Activated T-cell treated with anti-CD3 and anti-CD28 coated beads, Interleukin-2, amount 50 U/mL, for 24 hours (primary cell): ENCODE measurements at regions not wholly inside any gene's neighbourhood (a gene's known extent, or its start where the extent isn't known, plus 50 kb on each side); places are given as distances from the start of the nearest gene placed in this dataset.

Experiments
- DNase-seq: peaks from one replicate; pipeline ENCODE4 v3.0.0-alpha.2; 2020
- H3K27ac Mint-ChIP-seq: 2 replicates; pipeline ENCODE4 v1.8.0; 2020; ENCODE audit warnings: mild to moderate bottlenecking, mixed read lengths
- H3K27me3 Mint-ChIP-seq: 2 replicates; pipeline ENCODE4 v1.8.0; 2020; ENCODE audit warnings: mixed read lengths
- H3K36me3 Mint-ChIP-seq: 2 replicates; pipeline ENCODE4 v1.8.0; 2020; ENCODE audit warnings: low read depth, mixed read lengths
- H3K4me1 Mint-ChIP-seq: 2 replicates; pipeline ENCODE4 v1.8.0; 2020; ENCODE audit warnings: low read depth, mixed read lengths
- H3K4me3 Mint-ChIP-seq: 2 replicates; pipeline ENCODE4 v1.8.0; 2020; ENCODE audit warnings: mild to moderate bottlenecking, moderate library complexity, mixed read lengths
- H3K9me3 Mint-ChIP-seq: 2 replicates; pipeline ENCODE4 v1.8.0; 2020; ENCODE audit warnings: mixed read lengths

DNA sequence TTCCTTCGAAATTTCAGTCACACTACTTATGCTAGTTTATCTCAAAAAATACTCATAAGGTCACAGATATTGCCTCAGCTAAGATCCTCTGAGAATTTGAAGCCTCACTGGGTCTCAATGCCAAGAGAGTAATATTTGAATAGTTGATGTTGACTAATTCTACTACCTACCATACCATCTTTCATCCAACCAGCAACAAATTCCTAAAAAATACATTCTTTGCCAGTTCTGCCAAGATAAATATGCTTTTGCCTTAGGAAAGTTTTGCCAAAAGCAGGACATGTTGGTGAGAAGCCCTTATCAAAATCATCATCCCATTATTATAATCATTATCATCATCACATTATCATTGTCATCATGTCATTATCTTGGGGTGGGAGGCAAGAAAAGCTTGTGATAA, 544.6 kb upstream of the ZEB2 start:
- no peaks in the 10 kb centered on the region for H3K36me3 Mint-ChIP-seq
- H3K4me1 Mint-ChIP-seq, result no peaks in the 10 kb centered on the region
- no peak for DNase-seq
- H3K4me3 Mint-ChIP-seq, result no peak overlapping the region
- H3K9me3 Mint-ChIP-seq, result no peaks in the 10 kb centered on the region
- no peak overlapping the region for H3K27ac Mint-ChIP-seq
- H3K27me3 Mint-ChIP-seq, result no peaks in the 10 kb centered on the region

DNA sequence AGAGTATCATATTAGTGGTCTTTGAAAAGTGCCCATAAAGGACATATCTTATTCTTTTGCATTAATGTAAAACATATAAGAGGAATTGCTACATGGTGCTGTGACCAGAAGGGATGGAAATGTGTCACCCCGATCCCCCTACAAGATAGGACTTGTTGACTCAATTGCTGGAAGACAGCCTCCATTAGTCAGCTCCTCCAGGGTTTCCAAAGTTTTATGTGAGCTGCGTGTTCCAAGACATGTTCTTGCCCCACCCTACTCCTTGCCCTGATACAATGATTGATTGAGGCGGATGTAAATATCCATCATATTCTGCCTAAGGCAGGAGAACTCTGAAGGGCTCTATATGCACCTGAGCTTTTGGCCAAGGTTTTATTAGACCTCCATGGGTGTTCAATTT, 541.0 kb upstream of the ZEB2 start:
- Mint-ChIP-seq H3K27ac (no peak overlapping the region), H3K4me1 (no peaks in the 10 kb centered on the region), H3K9me3 (no peaks in the 10 kb centered on the region), H3K4me3 (no peak overlapping the region), H3K36me3 (no peaks in the 10 kb centered on the region), H3K27me3 (no peaks in the 10 kb centered on the region)
- no peak for DNase-seq

DNA sequence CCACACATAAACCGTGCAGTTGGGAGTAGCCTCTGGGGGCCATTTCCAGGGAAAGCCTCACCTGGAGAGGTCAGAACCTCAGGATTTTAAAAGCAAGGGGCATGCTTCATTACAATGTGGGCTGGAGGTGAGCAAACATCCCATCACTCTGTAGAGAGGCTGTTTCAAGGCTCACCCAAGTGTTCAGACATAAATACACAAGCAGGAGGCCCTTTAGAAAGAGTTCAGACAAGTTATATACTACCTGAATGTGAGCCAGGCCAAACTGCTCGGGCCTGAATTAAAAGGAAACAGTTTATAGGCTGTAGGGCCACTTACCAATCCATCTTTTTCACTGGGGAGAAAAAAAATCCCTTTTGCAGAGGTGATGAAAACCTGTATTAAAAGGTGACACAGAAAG, 540.0 kb upstream of the ZEB2 start:
- Mint-ChIP-seq H3K36me3 (no peaks in the 10 kb centered on the region), H3K27me3 (no peaks in the 10 kb centered on the region), H3K27ac (no peak overlapping the region), H3K4me1 (no peaks in the 10 kb centered on the region), H3K4me3 (no peak overlapping the region), H3K9me3 (no peaks in the 10 kb centered on the region)
- no peak for DNase-seq

DNA sequence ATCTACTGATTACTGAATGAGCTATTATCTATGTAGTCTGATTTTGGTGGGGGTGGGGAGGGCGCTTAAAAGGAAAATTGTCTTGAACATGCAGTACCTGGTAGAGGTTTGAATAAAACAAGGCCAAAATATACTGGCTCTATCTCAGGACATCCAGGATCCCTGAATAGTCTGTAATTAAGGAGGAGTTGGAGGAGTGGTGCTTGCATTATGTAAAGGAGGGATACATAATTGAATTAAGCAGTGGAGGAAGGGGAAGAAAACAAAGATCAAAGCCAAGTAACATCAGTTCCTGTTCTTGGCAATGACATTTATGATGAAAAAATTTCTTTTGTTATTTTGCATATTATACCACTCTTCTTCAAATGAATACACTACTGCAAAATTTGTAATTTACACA, 539.4 kb upstream of the ZEB2 start:
- Mint-ChIP-seq H3K27me3 (no peaks in the 10 kb centered on the region), H3K27ac (no peak overlapping the region), H3K4me3 (no peak overlapping the region), H3K9me3 (no peaks in the 10 kb centered on the region), H3K36me3 (no peaks in the 10 kb centered on the region), H3K4me1 (no peaks in the 10 kb centered on the region)
- no peak for DNase-seq

DNA sequence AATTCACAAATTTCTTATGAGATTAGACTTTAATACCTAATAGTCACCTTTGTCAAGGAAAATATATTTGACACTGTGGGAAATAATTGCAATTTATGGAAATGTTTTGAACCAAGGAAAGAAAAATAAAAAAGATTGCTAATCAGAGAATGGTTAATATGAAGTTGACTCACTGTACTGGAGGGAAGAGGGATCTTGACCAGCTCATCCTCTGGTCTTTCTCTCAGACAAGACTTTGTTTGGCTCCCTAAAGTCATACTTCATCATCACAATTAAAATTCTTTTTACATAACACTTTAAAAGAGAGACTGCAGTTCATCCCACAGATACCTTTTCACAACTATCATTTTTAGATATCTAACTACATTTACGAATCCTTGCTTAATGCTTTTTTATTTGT, 538.5 kb upstream of the ZEB2 start:
- no peak for DNase-seq
- H3K4me3 Mint-ChIP-seq, result no peak overlapping the region
- no peaks in the 10 kb centered on the region for H3K9me3 Mint-ChIP-seq
- no peaks in the 10 kb centered on the region for H3K36me3 Mint-ChIP-seq
- H3K27ac Mint-ChIP-seq, result no peak overlapping the region
- H3K4me1 Mint-ChIP-seq, result no peaks in the 10 kb centered on the region
- no peaks in the 10 kb centered on the region for H3K27me3 Mint-ChIP-seq

DNA sequence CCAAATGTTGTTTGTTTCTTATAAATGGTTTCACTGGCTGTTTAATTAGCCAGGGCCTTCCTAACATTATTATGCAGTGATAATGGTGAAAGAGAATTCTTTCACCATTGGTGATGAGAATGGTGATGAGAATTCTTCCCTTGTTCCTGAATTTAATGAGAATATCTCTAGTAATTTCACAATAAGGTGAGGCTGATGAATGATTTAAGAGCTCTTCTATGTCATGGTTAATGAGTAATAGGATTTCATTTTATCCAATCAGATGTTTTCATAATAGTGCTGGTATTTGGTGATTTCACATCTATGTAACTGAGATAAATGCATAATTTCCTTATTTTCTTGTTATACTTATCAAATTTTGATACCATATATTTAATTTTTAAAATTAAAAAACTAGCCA, 535.7 kb upstream of the ZEB2 start:
- Mint-ChIP-seq H3K27ac (no peak overlapping the region), H3K27me3 (no peaks in the 10 kb centered on the region), H3K4me1 (no peaks in the 10 kb centered on the region), H3K36me3 (no peaks in the 10 kb centered on the region), H3K9me3 (no peaks in the 10 kb centered on the region), H3K4me3 (no peak overlapping the region)
- DNase-seq, result no peak

DNA sequence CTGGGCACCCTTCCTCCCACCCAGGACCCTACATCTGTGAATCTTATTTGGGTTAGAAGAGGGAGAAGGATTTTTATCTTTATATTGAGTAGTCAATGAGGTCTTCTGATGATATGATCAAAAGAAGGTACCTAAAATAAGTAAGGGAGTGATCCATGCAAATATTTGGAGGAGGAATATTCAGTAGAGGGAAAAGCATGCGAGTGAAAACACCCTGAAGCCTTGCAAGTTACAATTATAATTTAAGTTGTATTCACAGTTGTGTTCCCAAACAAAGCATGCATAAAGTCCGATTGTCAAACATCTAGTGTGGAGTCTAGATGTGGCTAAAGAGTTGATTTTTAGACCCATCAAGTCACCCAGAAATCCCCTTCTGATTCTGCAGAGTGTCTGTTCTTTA, 530.2 kb upstream of the ZEB2 start:
- no peaks in the 10 kb centered on the region for H3K9me3 Mint-ChIP-seq
- no peak overlapping the region for H3K27ac Mint-ChIP-seq
- no peak overlapping the region for H3K4me3 Mint-ChIP-seq
- no peaks in the 10 kb centered on the region for H3K4me1 Mint-ChIP-seq
- H3K27me3 Mint-ChIP-seq, result no peaks in the 10 kb centered on the region
- DNase-seq, result no peak
- no peaks in the 10 kb centered on the region for H3K36me3 Mint-ChIP-seq

DNA sequence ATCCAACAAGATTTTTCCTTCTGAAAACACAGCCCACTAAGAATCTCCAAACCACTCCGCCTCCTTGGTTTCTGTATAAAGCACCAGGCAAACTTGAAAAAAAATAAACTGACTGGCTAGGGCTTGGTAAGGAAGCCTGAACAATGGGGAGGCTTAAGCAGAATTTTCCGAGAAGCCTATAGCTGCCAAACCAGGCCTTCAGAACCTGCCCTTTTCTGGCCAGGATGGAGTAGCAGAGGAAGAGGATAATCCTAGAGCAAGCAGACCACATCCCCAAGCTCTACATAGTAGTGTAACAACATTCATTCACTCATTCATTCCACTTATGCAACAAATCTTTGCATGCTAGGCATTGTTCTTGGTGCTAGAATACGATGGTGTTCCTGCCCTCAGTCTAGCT, 529.6 kb upstream of the ZEB2 start:
- Mint-ChIP-seq H3K27me3 (no peaks in the 10 kb centered on the region), H3K27ac (no peak overlapping the region), H3K4me3 (no peak overlapping the region), H3K9me3 (no peaks in the 10 kb centered on the region), H3K4me1 (no peaks in the 10 kb centered on the region), H3K36me3 (no peaks in the 10 kb centered on the region)
- DNase-seq, result no peak

DNA sequence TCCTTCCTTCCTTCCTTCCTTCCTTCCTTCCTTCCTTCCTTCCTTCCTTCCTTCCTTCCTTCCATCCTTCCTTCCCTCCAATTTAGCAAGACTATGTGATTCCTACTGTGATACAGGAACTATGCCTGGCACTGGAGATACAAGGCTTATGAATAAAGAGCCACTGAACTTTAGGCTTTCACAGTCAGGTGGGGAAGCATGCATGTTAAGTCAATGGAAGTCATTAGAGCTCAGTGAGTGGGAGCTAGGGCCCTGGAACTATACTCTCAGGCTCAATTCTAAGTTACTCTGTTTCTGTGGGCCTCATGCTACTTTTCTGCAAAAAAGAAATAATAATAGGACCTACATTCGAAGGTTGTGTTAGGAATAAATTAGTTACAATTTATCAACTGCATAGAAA, 527.6 kb upstream of the ZEB2 start:
- no peak overlapping the region for H3K27ac Mint-ChIP-seq
- no peaks in the 10 kb centered on the region for H3K9me3 Mint-ChIP-seq
- no peaks in the 10 kb centered on the region for H3K27me3 Mint-ChIP-seq
- H3K36me3 Mint-ChIP-seq, result no peaks in the 10 kb centered on the region
- no peak overlapping the region for H3K4me3 Mint-ChIP-seq
- H3K4me1 Mint-ChIP-seq, result no peaks in the 10 kb centered on the region
- no peak for DNase-seq

DNA sequence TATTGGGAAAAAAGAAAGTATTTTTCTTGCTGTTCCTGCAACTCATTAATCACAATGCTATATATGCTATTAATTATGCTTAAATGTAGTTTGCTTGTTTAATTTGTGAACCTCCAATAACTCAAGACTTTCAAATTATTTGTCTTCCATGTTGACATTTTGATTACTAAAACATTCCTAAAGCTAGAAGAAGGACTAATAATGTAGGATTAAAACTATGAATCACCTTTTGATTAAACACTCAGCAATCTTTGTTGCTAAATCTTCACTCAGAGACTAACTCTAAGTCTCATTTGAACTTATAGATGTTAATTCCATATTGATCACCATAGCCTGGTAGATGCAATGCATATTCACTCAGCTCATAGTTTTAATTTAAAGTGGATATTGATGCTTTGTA, 524.6 kb upstream of the ZEB2 start:
- Mint-ChIP-seq H3K27me3 (no peaks in the 10 kb centered on the region), H3K4me1 (no peaks in the 10 kb centered on the region), H3K4me3 (no peak overlapping the region), H3K36me3 (no peaks in the 10 kb centered on the region), H3K9me3 (no peaks in the 10 kb centered on the region), H3K27ac (no peak overlapping the region)
- no peak for DNase-seq

DNA sequence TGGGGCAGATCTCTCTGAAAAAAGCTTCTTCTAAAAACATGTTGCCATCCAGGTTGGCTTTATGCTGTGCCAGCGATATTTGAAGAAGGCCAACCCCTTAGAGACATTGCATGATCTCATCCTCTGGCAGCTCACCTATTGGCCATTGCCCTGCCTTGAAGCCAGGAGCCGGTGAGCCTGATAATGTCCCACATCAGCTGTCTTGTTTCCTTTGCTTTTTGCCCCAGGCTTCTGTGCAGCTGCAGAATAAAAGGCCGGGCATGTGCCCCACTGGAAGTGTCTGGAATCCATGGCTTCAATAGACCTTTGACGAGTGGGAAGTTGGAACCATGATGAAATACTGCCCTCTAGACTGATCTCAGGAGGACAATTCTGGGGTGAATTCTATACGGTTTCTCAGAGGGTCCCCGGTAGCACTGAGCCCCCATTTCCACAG, 523.5 kb upstream of the ZEB2 start:
- H3K4me1 Mint-ChIP-seq, result no peaks in the 10 kb centered on the region
- H3K27ac Mint-ChIP-seq, result no peak overlapping the region
- no peak for DNase-seq
- no peaks in the 10 kb centered on the region for H3K36me3 Mint-ChIP-seq
- H3K4me3 Mint-ChIP-seq, result no peak overlapping the region
- H3K27me3 Mint-ChIP-seq, result no peaks in the 10 kb centered on the region
- H3K9me3 Mint-ChIP-seq, result no peaks in the 10 kb centered on the region

DNA sequence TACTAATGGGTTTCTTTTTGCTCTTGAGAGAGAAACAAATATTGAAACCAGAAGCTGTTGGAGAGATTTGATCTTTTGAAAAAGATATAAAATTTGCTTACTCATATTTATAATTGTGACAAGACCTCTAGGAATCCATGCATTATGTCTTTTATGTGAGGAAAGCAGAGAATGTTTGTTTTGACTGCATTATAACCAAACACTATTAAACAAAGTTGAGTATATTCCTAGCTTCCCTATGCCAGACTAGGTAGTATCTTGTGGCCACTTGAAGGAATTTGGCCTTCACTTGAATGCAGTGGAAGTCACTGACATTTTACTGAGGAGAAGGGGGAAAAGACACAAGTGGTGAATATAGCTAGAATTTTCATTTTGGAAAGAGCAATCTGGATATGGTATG, 521.8 kb upstream of the ZEB2 start:
- Mint-ChIP-seq H3K4me3 (no peak overlapping the region), H3K27ac (no peak overlapping the region), H3K9me3 (no peaks in the 10 kb centered on the region), H3K27me3 (no peaks in the 10 kb centered on the region), H3K4me1 (no peaks in the 10 kb centered on the region), H3K36me3 (no peaks in the 10 kb centered on the region)
- no peak for DNase-seq

DNA sequence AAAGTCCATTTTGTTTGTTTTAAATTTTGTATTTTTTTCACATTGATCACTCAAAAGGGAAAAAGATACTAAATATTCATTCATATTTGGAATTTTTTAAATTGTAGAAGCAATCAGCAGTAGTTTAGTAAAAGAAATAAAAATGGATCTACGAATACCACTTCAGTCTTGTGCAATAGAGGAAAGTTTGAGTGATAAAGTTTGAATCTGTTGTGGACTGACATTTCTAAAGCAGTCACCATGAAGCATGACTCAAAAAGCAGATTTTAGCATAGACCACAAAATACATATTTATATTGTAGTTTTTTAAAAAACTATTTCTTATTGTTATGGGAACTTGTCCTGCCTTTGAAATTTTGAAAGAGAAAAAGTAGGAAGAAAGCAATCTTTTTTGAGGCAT, 520.5 kb upstream of the ZEB2 start:
- H3K4me3 Mint-ChIP-seq, result no peak overlapping the region
- H3K36me3 Mint-ChIP-seq, result no peaks in the 10 kb centered on the region
- H3K4me1 Mint-ChIP-seq, result no peaks in the 10 kb centered on the region
- H3K27ac Mint-ChIP-seq, result no peak overlapping the region
- H3K27me3 Mint-ChIP-seq, result no peaks in the 10 kb centered on the region
- no peaks in the 10 kb centered on the region for H3K9me3 Mint-ChIP-seq
- no peak for DNase-seq

DNA sequence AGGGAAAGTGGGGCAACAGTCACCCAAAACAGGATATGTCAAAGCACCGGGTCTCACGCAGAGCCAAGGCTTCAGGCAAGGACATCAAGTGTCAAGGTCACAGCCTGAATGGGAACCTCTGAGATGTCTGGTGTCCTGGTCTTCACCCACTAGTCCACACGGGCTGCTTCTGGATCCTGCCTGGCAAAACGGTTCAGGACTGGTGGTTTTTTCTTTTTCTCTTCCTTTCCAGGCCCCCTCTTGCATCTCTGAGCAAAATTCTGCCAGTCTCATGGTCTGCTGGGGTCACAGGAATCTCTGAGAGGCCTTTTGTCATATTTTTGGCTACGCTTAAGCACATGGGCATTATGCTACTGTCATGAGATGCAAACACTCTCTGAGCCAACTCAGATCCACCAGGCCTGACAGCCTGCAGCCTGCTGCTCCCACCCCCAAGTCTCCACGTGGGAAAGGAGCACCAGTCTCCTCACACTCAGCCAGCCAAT, 518.2 kb upstream of the ZEB2 start:
- no peaks in the 10 kb centered on the region for H3K4me1 Mint-ChIP-seq
- H3K9me3 Mint-ChIP-seq, result no peaks in the 10 kb centered on the region
- H3K36me3 Mint-ChIP-seq, result no peaks in the 10 kb centered on the region
- no peaks in the 10 kb centered on the region for H3K27me3 Mint-ChIP-seq
- H3K27ac Mint-ChIP-seq, result no peak overlapping the region
- no peak for DNase-seq
- no peak overlapping the region for H3K4me3 Mint-ChIP-seq

DNA sequence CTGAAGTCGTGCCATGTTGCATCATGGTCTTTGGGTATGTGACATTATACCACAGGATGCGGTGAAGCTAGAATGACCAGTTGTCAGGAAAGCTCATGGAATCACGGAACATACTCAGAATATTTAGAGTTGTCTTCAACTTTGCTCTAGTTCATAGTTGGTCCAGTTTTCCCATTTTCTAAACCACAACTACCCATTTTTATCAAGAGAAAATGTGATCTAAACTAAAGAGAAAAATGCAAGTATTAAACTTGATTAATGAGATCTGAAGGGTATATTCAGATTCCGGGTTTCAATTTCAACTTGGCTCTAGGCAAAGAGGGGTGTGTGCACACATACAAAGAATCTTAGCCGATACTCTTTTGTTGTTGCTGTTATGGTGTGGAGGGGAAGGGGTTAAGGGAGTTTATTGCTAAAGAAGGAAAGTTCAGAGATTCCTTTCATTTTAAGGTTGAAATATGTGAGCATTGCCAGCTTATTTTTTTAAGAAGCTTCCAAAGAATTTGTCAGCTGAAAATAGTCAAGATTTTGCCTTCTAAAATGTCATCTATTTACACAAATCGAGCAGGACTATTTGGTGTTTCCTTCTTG, 516.6 kb upstream of the ZEB2 start:
- DNase-seq, result no peak
- Mint-ChIP-seq H3K36me3 (no peaks in the 10 kb centered on the region), H3K4me1 (no peaks in the 10 kb centered on the region), H3K9me3 (no peaks in the 10 kb centered on the region), H3K27me3 (no peaks in the 10 kb centered on the region), H3K4me3 (no peak overlapping the region), H3K27ac (no peak overlapping the region)

DNA sequence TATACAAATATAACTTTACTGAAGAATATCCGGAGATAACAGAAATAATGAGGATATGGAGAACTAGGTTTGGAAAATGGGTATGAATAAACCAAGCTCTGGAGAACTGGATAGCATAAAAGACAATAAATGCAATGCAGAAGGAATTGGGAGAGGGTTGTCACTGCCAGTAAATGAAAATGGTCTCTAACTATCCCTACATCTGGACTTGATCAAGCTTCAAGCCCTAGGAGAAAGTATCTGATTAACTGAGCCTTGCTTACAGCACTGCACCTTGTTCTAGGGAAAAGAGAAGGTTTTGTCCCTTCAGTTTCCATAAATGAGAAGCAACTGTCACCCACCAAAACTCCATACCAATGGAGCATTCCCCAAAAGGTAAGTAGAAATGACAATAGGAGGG, 514.6 kb upstream of the ZEB2 start:
- H3K4me3 Mint-ChIP-seq, result no peak overlapping the region
- H3K27ac Mint-ChIP-seq, result no peak overlapping the region
- H3K27me3 Mint-ChIP-seq, result no peaks in the 10 kb centered on the region
- H3K36me3 Mint-ChIP-seq, result no peaks in the 10 kb centered on the region
- H3K4me1 Mint-ChIP-seq, result no peaks in the 10 kb centered on the region
- no peaks in the 10 kb centered on the region for H3K9me3 Mint-ChIP-seq
- DNase-seq, result no peak
